ENCODE measurements at regions not wholly inside any gene's neighbourhood (a gene's known extent, or its start where the extent isn't known, plus 50 kb on each side); places are given as distances from the start of the nearest gene placed in this dataset.
A peak's percentile ranks its signal among the peaks of the same experiment; 100 is the strongest.

- POLR2A ChIA-PET = no interaction called here
- no peaks in the 10 kb centered on the region for H3K9me3 ChIP-seq
- no peaks in the 10 kb centered on the region for H3K36me3 ChIP-seq (ENCODE audit: control insufficient read depth, insufficient read depth, low read length)
- intact Hi-C loops (cut with micrococcal nuclease; ENCODE audit: unreplicated experiment) = no loop called here
- H3K27me3 ChIP-seq (replicated peaks; ENCODE audit: control insufficient read depth, insufficient read depth, low read length) = no peaks in the 10 kb centered on the region
- Mint-ChIP-seq H3K9me3 (ENCODE audit: unreplicated experiment) (no peaks in the 10 kb centered on the region), H3K4me3 (ENCODE audit: unreplicated experiment) (no peak overlapping the region), H3K27ac (ENCODE audit: unreplicated experiment) (no peak overlapping the region), H3K4me1 (ENCODE audit: low read depth, unreplicated experiment) (no peaks in the 10 kb centered on the region), H3K36me3 (ENCODE audit: insufficient read depth, unreplicated experiment) (no peaks in the 10 kb centered on the region), H3K27me3 (ENCODE audit: insufficient read depth, unreplicated experiment) (no peaks in the 10 kb centered on the region)
- TF ChIP-seq CTCF (IDR thresholded peaks at IDR 0.05; ENCODE audit: insufficient read depth in 1 of 2, low read depth in 1 of 2, low read length in 1 of 2, severe bottlenecking in 1 of 2, unreplicated experiment in 1 of 2) = no peak
- no peak for DNase-seq
- H3K4me1 ChIP-seq = no peaks in the 10 kb centered on the region
- no peak overlapping the region for H3K4me3 ChIP-seq (ENCODE audit: low read depth, low read length)
- BruUV-seq (replicated peaks) = no TSS peak
- CTCF ChIA-PET = no interaction called here
Measured at GRCh38 chr13:67369895-67370660, 139.9 kb upstream of the PCDH9 start.

- BruUV-seq (replicated peaks) = no TSS peak
- no peaks in the 10 kb centered on the region for H3K9me3 Mint-ChIP-seq (ENCODE audit: unreplicated experiment)
- H3K36me3 ChIP-seq (ENCODE audit: control insufficient read depth, insufficient read depth, low read length) = no peaks in the 10 kb centered on the region
- H3K4me1 Mint-ChIP-seq (ENCODE audit: low read depth, unreplicated experiment) = no peaks in the 10 kb centered on the region
- no peaks in the 10 kb centered on the region for H3K27me3 Mint-ChIP-seq (ENCODE audit: insufficient read depth, unreplicated experiment)
- no peak overlapping the region for H3K4me3 ChIP-seq (ENCODE audit: low read depth, low read length)
- H3K9me3 ChIP-seq = no peaks in the 10 kb centered on the region
- no peaks in the 10 kb centered on the region for H3K4me1 ChIP-seq
- H3K27ac Mint-ChIP-seq (ENCODE audit: unreplicated experiment) = no peak overlapping the region
- no peaks in the 10 kb centered on the region for H3K36me3 Mint-ChIP-seq (ENCODE audit: insufficient read depth, unreplicated experiment)
- H3K27me3 ChIP-seq (replicated peaks; ENCODE audit: control insufficient read depth, insufficient read depth, low read length) = no peaks in the 10 kb centered on the region
- H3K4me3 Mint-ChIP-seq (ENCODE audit: unreplicated experiment) = no peak overlapping the region
- no peak for DNase-seq
- ChIA-PET CTCF (no interaction called here), POLR2A (no interaction called here)
- intact Hi-C loops (cut with micrococcal nuclease; ENCODE audit: unreplicated experiment) = no loop called here
- TF ChIP-seq CTCF (IDR thresholded peaks at IDR 0.05; ENCODE audit: insufficient read depth in 1 of 2, low read depth in 1 of 2, low read length in 1 of 2, severe bottlenecking in 1 of 2, unreplicated experiment in 1 of 2) = no peak
Measured at GRCh38 chr13:67367399-67367798, 137.3 kb upstream of the PCDH9 start.

GRCh38 chr13:67366533-67366932 is 136.4 kb upstream of the PCDH9 start:
- Mint-ChIP-seq H3K4me3 (ENCODE audit: unreplicated experiment) (no peak overlapping the region), H3K4me1 (ENCODE audit: low read depth, unreplicated experiment) (no peaks in the 10 kb centered on the region), H3K27ac (ENCODE audit: unreplicated experiment) (no peak overlapping the region), H3K9me3 (ENCODE audit: unreplicated experiment) (no peaks in the 10 kb centered on the region), H3K27me3 (ENCODE audit: insufficient read depth, unreplicated experiment) (no peaks in the 10 kb centered on the region), H3K36me3 (ENCODE audit: insufficient read depth, unreplicated experiment) (no peaks in the 10 kb centered on the region)
- intact Hi-C loops (cut with micrococcal nuclease; ENCODE audit: unreplicated experiment) = no loop called here
- peak in 1 of 2 experiments; percentile 26 for TF ChIP-seq CTCF (IDR thresholded peaks at IDR 0.05; ENCODE audit: insufficient read depth in 1 of 2, low read depth in 1 of 2, low read length in 1 of 2, severe bottlenecking in 1 of 2, unreplicated experiment in 1 of 2)
- ChIA-PET CTCF (no interaction called here), POLR2A (no interaction called here)
- H3K27me3 ChIP-seq (replicated peaks; ENCODE audit: control insufficient read depth, insufficient read depth, low read length) = no peaks in the 10 kb centered on the region
- DNase-seq = no peak
- H3K36me3 ChIP-seq (ENCODE audit: control insufficient read depth, insufficient read depth, low read length) = no peaks in the 10 kb centered on the region
- no peaks in the 10 kb centered on the region for H3K9me3 ChIP-seq
- no peaks in the 10 kb centered on the region for H3K4me1 ChIP-seq
- no TSS peak for BruUV-seq (replicated peaks)
- H3K4me3 ChIP-seq (ENCODE audit: low read depth, low read length) = no peak overlapping the region

All from Caco-2 (cell line).